Uterus (tissue), 2 donors: ENCODE measurements at regions not wholly inside any gene's neighbourhood (a gene's known extent, or its start where the extent isn't known, plus 50 kb on each side); places are given as distances from the start of the nearest gene placed in this dataset.

ENCODE experiments used
- CTCF ChIP-seq, 4 experiments: fragments of 200-600 bp in 2 of 4; fragments of 450-650 bp in 2 of 4; sonication (generic) in 2 of 4; IDR thresholded peaks; one replicate each; pipeline ENCODE4 v1.5.1; 2016 to 2019; ENCODE audit warnings: antibody characterized with exemption in 4 of 4, mild to moderate bottlenecking in 2 of 4, moderate library complexity in 1 of 4
- POLR2A ChIP-seq, 2 donors: fragments of 450-650 bp; IDR thresholded peaks; one replicate each; pipeline ENCODE4 v1.6.1; 2016; ENCODE audit warnings: antibody characterized with exemption in 2 of 2, mild to moderate bottlenecking in 1 of 2, moderate library complexity in 1 of 2

- TF ChIP-seq CTCF (IDR thresholded peaks at IDR 0.05), result no peak
- no peak for TF ChIP-seq POLR2A (IDR thresholded peaks at IDR 0.05)
Observed at GRCh38 chr7:28258240-28258639, 77.6 kb upstream of the JAZF1 start.
